Stimulated activated CD4-positive, alpha-beta T cell treated with anti-CD3 and anti-CD28 coated beads, Interleukin-1b, Interleukin-23, amount 100 ng/mL, for 24 hours (primary cell): ENCODE measurements at regions not wholly inside any gene's neighbourhood (a gene's known extent, or its start where the extent isn't known, plus 50 kb on each side); places are given as distances from the start of the nearest gene placed in this dataset.
A peak's percentile ranks its signal among the peaks of the same experiment; 100 is the strongest.

Experiments used
- DNase-seq, 4 experiments: peaks; one replicate each; pipeline ENCODE4 v3.0.0-alpha.2; 2020; ENCODE audit warnings: low read depth in 4 of 4, low spot score in 1 of 4

DNA sequence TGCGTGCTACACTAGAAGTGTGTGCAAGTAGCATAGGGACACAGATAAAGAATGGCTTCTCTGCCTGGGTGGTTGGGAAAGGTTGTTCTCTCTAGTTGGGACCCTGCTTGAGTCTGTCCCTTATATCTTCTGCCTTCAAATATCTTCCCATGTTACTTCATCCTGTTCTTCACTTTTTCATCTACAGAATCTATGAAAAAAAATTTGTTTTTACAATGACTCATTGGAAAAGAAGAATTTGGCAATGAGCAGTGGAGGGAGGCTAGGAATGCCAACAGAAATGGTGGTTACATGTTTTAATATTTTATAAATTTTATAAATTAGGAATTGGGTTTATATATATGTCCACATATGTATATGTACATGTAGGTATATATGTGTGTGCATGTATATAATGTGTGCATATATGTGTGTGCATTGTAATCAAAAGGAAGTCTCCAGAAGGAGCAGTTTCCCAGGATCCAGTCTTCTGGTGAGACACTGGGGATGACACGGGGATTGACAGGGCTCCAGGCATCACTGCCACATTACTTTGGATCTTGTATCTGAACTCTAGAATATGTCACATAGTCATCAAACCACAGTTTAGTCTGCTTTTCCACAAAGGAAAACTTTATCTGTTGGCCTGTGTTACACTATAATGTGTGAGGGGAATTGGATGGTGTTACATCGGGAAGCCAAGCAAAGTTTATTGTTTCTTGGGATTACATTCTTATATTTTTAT, 75.3 kb upstream of the RIPOR2 start:
- DNase-seq: no peak

DNA sequence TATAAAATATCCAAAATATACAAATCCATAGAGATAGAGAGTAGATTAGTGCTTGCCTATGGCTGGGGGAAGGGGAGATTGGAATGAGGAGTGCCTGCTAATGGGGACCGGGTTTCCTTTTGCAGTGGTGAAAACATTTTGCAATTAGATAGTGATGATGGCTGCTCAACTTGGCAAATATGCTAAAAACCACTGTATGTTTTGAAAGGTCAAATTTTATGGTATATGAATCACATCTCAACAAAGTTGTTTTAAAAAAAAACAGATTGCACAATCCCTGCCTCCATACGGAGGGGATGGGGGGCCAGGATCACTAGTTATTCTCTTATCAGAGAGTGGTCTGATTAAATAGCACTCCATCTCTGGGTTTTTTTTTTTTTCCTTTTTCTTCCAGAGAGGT, 76.9 kb upstream of the RIPOR2 start:
- DNase-seq: no peak

DNA sequence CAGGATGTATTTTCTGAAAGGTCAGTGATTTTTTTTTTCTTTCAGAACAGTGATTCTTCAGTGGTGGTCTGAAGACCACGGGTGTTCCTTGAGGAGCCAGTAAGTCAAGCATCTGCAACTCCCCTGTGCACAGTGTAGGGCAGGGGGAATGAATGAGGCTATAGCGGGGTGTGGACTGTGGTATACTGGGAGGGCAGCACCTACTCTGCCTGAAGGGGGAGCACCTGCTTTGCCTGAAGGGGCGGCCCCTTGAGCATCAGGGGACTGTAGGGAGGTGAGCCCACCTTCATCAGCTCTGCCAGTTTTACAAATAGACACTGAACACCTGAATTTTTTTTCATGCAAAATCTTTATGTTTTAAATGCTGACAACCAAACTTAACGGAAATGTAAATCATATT, 77.5 kb upstream of the RIPOR2 start:
- DNase-seq: no peak

DNA sequence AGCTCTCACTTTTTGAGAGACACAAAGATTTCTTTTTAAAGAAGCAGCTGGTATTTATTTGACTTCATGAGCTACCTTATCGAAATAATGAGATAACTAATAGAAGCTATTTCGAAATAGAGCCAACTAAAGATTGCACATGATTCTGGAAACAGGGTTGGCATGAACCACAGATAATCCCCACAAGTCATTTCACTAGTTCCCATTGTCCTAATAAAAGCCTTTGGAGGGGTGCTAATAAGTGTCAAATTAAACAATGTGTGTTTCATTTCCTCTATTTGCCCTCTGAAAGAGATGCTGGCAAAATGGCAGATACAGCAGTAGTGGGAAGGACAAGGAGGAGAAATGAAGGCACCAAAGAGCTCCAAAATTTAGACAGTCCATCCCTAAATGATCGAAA, 78.6 kb upstream of the RIPOR2 start:
- DNase-seq: no peak

DNA sequence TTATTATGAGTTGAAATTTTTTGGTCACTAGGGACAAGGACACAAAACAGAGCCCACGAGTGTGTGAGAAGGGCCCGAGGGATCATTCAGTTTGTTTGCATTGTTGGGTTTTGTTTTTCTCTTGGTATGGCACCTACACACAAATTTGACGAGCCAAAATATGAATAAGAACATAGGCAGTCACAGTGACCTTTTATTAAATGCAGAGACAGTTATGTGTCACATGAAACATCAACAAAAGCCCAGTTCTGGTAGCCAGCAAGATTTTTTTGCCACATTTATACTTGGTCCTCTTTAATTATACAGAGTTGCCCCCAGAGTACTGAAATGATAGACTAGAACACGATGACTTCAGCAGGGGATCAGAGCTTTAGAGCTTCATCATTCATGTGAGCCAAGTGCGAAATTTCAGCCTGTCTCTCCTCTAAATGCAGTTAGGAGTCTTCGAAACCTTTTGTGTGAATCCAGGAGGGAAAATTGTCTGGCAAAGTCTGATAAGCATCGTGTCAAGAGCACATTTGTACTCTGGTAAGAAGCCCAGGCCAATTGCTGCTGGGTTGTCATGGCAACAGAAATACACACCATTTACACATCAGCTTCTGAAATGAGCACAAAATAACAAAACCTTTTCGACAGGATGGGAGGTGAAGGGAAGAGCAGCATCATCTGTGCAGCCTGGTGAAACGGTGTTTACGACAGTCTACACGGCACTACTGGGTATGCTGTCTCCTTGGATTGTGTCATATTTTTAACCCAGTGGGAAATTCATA, 79.2 kb upstream of the RIPOR2 start:
- DNase-seq: no peak

DNA sequence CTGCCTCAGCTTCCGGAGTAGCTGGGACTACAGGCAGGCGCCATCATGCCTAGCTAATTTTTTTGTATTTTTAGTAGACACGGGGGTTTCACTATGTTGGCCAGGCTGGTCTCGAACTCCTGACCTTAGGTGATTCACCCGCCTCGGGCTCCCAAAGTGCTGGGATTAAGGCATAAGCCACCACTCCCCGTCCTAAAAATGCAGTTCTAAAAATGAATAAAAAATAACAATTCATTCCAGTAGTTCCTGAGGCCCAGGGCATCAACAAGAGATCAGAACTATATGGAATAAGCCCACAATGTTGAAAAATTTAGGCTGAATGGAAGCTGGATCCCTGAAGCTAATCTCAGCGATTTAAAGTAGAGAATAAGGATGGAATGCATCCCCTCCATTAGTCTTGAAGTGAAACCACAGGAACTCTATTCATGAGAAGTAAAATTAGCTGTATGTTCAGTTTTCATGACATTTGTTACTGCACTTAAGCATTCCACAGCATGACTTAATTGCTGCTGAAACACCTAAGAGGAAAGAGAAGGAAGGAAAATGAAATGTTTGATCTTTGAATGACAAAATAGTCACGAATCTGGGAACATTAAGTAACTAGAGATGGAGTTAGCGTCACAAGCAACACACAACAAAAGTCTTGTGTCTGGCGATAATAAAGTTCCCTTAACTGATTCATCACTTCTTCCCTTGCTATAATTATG, 80.4 kb upstream of the RIPOR2 start:
- no peak for DNase-seq

DNA sequence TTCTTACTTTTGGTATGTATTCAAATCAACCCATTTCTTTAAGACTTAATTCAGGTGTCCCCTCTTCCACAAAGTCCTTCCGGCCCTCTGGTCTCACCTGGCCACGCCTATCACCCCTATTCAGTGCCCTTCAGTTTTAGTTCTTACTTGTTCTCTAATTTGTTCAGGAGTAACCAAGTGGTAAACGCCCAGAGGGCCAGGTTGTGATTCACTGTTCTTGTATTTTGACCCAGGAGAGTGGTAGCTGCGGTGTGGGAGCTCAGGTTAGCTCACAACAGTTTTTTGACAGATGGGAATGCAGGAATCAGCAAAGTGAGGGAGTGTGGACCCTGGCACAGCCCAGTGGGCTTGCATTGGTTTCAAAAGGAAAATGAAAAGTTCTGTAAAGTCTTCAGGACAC, 81.7 kb upstream of the RIPOR2 start:
- DNase-seq: no peak

DNA sequence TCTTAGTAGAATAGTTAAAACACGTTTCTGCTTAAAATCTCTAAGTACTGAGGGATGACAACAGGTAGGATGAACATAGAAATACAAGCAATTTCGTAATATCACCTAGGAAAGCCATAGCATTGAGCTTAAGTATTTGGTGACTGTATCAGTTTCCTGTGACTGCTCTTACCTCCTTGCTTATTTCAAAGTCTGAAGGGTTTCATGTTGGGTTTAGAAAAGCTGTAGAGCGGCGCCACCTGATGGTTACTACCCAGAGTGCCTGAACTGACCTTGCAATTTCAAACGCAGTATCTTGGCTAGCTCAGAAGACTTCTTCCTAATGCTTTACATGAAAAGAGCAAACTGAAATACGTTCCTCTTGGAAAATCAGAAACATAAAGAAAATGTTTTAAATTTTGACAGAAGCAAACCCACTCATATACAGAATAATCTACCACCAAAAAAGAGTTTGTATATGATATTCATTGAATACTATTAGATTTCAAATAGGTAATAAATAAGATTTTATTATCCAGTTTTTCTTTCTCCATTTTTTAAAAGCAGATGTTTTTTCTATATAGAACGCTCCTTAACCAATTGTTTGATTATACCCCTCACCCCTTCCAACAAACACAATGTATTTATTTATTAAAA, 82.3 kb upstream of the RIPOR2 start:
- DNase-seq: peak; percentile 50 to 71 (median 61)

DNA sequence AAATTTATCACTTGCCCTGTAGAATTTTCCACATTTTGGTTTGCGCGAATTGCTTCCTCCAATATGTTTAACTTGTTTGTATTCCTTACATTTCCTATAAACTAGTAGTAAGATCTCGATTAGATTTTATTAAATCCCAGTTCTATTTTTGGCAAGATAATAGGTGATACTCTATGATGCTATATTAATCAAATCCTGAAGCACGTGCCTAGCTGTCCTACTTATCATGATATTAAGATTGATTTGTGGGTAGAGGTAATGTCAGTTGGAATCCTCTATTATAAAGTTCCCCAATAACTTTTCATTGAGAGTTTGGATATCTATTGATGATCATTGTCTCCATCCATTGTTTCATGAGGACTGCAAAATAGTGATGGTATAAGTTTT, 82.8 kb upstream of the RIPOR2 start:
- no peak for DNase-seq

DNA sequence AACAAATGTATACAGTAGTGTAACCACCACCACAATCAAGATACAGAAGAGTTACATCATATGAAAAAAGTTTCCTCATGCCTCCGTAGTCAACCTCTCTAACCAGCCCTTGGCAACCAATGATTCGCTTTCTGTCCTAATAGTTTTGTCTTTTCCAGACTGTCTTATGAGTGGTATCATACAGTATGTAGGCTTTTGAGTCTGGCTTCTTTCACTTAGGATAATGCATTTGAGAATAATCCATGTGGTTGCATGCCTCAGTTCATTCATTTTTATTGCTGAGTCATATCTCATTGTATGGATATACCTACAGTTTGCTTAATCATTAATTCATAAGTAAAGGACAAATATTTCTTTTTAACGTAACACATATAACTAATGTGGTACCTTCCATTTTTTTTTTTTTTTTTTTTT, 86.4 kb upstream of the RIPOR2 start:
- no peak for DNase-seq

DNA sequence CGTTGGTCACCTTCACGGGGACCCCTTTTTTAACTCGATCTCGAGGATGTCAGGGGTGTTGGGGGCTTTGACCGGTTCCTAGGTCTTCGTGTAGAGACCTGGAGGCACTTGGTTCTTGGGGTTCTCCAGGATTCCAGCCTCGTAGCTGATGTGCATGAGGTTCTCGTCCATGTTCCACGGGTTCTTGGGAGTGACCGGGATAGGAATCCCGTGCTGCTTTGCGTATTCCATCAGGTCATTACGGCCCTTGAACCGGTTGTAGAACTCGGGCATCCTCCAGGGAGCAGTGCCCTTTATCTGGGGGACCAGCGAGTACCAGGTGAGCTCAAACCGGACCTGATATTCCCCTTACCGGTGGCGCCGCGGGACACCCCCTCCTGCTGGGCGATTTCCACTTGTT, 88.0 kb upstream of the RIPOR2 start:
- DNase-seq: no peak

DNA sequence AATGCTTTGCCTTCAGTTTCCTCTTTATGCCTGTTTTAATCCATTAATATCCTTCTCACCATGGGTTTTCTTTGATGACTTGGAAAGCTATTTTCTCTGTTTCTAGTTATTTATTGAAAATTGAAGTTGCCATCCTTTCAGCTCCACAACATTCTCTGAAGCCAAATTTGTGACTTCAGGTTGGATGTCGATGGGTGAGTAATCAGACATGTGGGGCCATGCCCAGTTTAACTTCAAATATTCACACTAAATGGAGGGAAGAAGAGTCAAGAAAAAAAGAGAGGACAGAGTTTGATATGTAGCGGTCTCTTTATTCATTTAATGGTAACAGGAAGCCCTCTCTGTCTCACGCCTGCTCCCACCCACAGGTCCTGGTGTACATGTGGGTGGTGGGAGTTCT, 89.1 kb upstream of the RIPOR2 start:
- DNase-seq: no peak

DNA sequence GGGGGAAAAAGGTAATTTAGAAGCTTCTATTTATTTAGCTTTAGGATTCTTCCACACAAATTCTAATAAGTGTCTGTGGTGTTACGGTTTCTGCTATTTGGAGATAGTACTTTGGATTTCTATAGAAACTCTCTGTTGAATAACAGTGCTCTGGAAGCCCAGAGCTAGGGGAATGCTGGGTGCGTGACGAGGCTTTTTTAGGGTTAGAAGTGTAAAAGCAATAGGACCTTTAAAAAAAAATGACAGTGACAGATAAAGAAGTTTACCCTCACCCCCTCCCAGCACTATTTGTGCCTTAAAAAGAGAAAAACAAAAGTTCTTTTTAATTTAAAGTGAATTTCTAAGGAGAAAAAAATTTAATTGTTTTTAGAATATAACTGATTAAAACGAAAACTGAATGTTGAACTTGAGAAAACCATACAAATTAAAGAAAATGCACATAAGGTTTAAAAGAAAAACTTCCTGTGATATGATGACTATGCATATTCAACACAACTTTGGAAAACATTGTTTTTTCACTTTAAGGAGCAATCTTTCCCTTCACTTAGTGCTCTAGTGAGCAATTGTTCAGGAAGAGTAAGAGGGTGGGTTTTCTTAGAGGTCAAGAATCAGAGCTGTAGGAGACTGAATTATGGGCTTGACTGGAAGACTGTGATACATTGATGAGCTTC, 89.6 kb upstream of the RIPOR2 start:
- DNase-seq: no peak

DNA sequence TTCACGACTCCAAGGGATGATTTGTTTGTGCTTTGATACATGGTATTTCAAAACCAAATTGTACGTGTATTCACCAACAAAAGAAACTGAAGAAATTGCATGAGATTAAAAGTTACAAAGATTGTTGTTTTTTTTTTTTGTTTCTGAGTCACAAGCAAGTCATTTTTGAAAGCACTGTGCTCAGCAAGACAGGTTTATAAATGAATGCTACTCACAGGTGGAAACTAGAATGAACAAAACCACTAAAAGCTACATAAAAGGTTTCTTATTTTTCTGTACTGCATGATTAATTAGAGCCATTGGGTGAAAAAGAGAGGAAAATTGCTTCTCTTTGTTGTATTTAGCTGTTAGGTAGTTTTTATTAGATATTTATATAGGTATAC, 90.2 kb upstream of the RIPOR2 start:
- no peak for DNase-seq

DNA sequence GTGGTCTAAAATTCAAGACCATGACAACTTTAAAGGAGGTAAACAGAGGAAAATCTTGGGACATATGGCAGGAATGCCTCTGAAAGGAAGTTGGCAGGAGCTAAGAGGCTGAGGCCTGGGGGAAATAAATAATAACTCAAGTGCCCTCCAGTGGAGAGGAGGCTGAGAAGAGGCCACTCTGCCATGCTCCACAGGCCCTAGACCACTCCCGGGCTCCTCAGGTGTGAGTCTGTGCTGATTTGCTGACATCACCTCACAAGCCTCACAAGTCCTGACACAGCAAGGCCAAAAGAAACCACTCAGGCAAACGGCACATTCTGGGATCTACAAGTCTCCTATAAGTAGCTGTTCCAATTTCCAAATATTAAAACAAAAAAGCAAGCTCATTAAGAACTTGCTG, 91.0 kb upstream of the RIPOR2 start:
- no peak for DNase-seq

DNA sequence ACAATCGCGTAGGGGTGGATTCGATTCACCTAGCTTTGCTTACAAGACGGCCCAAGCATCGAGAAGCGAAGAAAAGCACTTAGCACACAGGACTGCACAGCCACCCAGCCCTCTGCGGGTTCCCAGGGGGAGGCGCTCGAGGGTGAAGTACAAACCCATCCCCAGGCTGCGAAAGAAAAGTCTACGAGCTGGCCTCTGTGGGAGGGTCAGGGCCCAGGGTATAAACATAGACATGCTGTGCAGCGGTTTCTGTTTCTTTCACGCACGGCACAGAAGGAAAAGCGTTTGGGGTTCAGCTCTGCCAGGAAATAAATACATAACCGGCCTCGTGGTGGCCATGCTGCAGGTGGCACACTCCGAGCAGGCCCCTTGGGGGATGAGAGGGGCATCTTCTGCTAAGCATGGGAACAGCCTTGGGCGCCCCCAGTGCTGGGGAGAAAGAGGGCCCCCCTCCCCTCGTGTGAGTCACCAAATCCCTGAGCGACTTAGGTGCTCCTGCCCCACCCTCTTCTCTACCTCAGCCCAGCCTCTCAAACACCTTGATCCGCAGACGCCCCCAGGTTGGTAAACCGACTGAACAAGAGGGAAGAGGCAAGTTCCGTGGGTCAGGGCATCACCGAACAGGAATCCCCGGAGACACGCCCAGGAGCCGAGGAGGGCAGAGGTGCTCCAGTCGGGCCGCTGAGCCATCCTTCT, 91.6 kb upstream of the RIPOR2 start:
- peak in 3 of 4 experiments; percentile 53 to 64 (median 61) for DNase-seq

DNA sequence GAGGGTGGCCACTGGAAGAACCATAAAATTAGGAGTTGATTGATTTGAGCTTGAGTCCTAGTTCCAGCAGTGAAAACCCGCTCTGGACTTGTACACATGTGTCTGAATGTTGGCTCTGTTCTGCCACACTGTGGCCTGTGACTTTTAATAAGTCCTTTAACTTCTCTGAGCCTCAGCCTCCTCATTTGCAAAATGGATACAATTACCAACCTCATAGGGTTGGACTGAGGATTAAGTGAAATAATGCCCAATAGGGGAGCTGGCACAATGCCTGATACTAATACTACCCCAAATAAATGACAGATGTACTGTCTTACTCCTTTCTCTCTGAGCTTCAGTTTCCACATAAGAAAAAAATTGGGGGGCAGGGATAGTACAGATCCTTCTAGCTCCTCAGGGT, 92.6 kb upstream of the RIPOR2 start:
- DNase-seq: no peak

DNA sequence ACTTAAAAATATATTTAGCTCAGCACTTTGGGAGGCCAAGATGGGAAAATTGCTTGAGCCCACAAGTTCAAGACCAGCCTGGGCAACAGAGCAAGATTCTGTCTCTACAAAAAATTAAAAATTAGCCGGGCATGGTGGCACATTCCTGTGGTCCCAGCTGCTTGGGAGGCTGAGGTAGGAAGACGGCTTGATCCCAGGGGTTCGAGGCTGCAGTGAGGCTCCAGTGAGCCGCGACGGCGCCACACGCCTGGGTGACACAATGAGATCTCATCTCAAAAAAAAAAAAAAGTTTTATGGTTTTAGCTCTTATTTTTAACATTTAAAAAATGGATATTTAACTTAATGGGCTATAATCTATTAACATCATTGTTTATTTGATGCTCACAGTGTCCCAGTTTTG, 97.2 kb upstream of the RIPOR2 start:
- no peak for DNase-seq

DNA sequence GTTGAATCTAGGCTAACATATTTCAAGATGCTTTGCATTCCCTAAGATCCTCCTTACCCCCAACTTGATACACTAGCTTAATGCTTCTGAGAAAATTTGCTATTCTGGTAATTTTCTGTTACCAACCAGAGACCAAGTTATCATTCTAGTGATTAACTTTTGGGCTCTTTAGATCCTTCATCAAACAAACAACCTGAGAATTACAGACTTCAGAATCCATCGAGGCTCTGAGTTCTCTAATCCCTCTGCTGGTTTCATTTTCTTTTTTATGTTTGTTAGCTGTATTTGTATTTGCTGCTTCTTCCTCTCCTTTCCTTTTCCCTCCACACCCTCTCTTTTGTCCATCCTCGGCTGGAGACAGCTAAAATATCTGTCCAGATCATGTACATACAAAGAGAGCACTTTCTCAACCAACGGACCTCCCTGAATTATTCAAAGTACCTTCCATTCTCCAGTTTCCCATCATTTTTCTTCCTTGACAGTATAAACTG, 98.7 kb upstream of the RIPOR2 start:
- DNase-seq: no peak

DNA sequence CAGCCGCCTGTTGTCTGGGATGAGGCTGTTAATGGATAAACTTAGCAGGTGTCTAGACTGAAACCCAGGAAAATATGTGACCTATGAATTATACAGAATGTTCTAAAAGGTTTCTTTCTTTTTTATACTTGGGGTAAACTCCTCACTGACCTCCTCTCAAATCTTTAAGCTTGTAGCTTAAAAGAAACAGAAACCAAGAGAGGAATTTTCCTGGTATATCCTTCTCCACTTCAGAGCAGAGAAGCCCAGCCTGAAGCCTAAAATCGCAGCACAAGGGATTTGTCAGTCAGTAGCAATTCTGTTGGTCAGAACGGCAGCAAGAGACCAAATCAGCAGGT, 99.4 kb upstream of the RIPOR2 start:
- DNase-seq: no peak
